ENCODE measurements at regions not wholly inside any gene's neighbourhood (a gene's known extent, or its start where the extent isn't known, plus 50 kb on each side); places are given as distances from the start of the nearest gene placed in this dataset.

- TF ChIP-seq CTCF (IDR thresholded peaks at IDR 0.05) = no peak
- no peak for TF ChIP-seq TEAD4 (IDR thresholded peaks at IDR 0.05; ENCODE audit: borderline replicate concordance, insufficient read depth)
- no peak for TF ChIP-seq NFIC (IDR thresholded peaks at IDR 0.05; ENCODE audit: borderline replicate concordance)
- TF ChIP-seq GATA2 (CRISPR knock-in tag; IDR thresholded peaks at IDR 0.05) = no peak
- TF ChIP-seq, protein P1, sequence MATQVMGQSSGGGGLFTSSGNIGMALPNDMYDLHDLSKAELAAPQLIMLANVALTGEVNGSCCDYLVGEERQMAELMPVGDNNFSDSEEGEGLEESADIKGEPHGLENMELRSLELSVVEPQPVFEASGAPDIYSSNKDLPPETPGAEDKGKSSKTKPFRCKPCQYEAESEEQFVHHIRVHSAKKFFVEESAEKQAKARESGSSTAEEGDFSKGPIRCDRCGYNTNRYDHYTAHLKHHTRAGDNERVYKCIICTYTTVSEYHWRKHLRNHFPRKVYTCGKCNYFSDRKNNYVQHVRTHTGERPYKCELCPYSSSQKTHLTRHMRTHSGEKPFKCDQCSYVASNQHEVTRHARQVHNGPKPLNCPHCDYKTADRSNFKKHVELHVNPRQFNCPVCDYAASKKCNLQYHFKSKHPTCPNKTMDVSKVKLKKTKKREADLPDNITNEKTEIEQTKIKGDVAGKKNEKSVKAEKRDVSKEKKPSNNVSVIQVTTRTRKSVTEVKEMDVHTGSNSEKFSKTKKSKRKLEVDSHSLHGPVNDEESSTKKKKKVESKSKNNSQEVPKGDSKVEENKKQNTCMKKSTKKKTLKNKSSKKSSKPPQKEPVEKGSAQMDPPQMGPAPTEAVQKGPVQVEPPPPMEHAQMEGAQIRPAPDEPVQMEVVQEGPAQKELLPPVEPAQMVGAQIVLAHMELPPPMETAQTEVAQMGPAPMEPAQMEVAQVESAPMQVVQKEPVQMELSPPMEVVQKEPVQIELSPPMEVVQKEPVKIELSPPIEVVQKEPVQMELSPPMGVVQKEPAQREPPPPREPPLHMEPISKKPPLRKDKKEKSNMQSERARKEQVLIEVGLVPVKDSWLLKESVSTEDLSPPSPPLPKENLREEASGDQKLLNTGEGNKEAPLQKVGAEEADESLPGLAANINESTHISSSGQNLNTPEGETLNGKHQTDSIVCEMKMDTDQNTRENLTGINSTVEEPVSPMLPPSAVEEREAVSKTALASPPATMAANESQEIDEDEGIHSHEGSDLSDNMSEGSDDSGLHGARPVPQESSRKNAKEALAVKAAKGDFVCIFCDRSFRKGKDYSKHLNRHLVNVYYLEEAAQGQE (IDR thresholded peaks at IDR 0.05; ENCODE audit: low read depth, low read length) = no peak
- TF ChIP-seq MAX (IDR thresholded peaks at IDR 0.05; ENCODE audit: low read depth) = no peak
- TF ChIP-seq YY1 (IDR thresholded peaks at IDR 0.05; ENCODE audit: low read depth) = no peak
- no peak for TF ChIP-seq JUND (IDR thresholded peaks at IDR 0.05)
- no peak for TF ChIP-seq CHD2 (IDR thresholded peaks at IDR 0.05; ENCODE audit: low read length, partially characterized antibody)
- TF ChIP-seq USF2 (IDR thresholded peaks at IDR 0.05; ENCODE audit: borderline replicate concordance, low read depth, low read length) = no peak
- TF ChIP-seq EP300 (IDR thresholded peaks at IDR 0.05; ENCODE audit: borderline replicate concordance in 1 of 2, low read depth in 1 of 2, low read length in 1 of 2) = no peak
- TF ChIP-seq FOXJ3 (CRISPR knock-in tag; IDR thresholded peaks at IDR 0.05) = no peak
- TF ChIP-seq RCOR1 (IDR thresholded peaks at IDR 0.05; ENCODE audit: low read length) = no peak
- TF ChIP-seq RAD21 (IDR thresholded peaks at IDR 0.05; ENCODE audit: low read length) = no peak
These were observed 216.9 kb downstream of the RPAP3 start for GRCh38 chr12:47488888-47489287.

All from SK-N-SH (cell line).